Ectodermal cell (in vitro differentiated cells): ENCODE measurements at regions not wholly inside any gene's neighbourhood (a gene's known extent, or its start where the extent isn't known, plus 50 kb on each side); places are given as distances from the start of the nearest gene placed in this dataset.

Source experiments
- H3K27ac ChIP-seq: 2 replicates; pipeline ENCODE4 v1.7.0; 2013; ENCODE audit warnings: mild to moderate bottlenecking, low read depth, low read length; ENCODE audit not compliant: insufficient read depth, poor library complexity, severe bottlenecking
- H3K27me3 ChIP-seq: 2 replicates; pipeline ENCODE4 v1.7.0; 2013; ENCODE audit warnings: mild to moderate bottlenecking, low read length; ENCODE audit not compliant: insufficient read depth, control insufficient read depth, poor library complexity, severe bottlenecking
- H3K36me3 ChIP-seq: one replicate; pipeline ENCODE4 v1.7.0; 2013; ENCODE audit warnings: low read length; ENCODE audit not compliant: control insufficient read depth, insufficient read depth
- H3K4me1 ChIP-seq: one replicate; pipeline ENCODE4 v1.7.0; 2013; ENCODE audit warnings: low read length; ENCODE audit not compliant: control insufficient read depth, insufficient read depth
- H3K4me3 ChIP-seq: 2 replicates; pipeline ENCODE4 v1.7.0; 2013; ENCODE audit warnings: low read depth, low read length, control low read depth; ENCODE audit not compliant: insufficient read depth
- H3K9me3 ChIP-seq: 2 replicates; pipeline ENCODE4 v1.7.0; 2013; ENCODE audit warnings: mild to moderate bottlenecking, low read length, moderate library complexity; ENCODE audit not compliant: control insufficient read depth
- whole genome bisulfite sequencing, 2 experiments: methylation state at CpG; one replicate each; pipeline ENCODE4 v1.1.7; 2013; ENCODE audit warnings: missing lambda C conversion rate in 2 of 2; 5-methylcytosine and 5-hydroxymethylcytosine counted together

DNA sequence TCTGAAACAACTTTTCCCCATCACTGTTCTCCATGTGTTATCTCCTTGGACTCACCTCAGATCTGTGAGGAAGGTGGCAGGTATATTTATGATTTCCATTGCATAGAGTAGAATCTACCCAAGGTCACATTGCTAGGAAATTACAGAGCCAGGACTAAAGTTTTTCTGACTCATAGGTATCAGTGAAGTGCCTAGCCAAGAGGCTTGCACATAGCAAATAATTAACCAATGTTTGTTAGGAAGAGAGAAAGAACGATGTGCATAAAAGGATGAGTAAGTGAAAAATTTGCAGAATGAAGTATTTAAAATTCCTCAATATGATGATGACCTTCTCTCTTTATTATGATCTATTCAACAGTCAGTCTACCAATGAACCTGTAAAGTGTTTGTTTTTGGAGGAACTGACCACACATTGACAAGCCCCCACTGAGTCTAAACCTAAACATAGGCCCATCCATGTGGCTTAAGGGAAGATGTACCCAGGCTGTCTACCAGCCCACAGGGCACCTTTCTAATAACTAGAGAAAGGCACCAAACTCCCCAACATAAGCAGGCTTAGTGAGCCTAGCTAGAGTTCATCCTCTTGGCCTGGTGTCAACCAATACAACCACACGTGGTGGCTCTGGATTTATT is 252.9 kb upstream of the ZMIZ1 start:
- Histone ChIP-seq H3K27ac (no peak overlapping the region), H3K4me1 (no peaks in the 10 kb centered on the region), H3K9me3 (no peaks in the 10 kb centered on the region), H3K27me3 (no peaks in the 10 kb centered on the region), H3K4me3 (no peak overlapping the region), H3K36me3 (no peaks in the 10 kb centered on the region)
- 93 to 94% methylated on average over 1 to 2 of the region's 2 CpGs for WGBS, 2 experiments

DNA sequence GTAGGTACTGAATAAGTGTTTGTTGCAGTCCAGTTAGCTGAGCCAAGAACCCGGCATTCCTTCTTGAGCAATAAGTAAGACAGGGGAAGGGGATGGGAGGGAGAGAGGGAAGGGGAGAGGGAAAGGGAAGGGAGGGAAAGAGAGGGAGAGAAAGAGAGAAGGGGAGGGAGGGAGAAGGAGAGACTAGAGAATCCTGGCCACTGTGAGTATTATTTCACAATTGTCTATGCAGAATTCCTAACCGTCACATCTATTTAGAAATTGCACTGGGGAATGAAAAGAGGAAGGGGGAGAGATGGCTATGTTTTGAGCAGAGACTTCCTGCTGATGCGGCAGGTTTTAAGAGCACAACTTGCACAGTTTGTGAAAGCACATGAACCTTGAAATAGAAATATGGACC is 251.4 kb upstream of the ZMIZ1 start:
- H3K4me3 ChIP-seq = no peak overlapping the region
- no peaks in the 10 kb centered on the region for H3K27me3 ChIP-seq
- WGBS, 2 experiments = 64 to 73% methylated on average over 3 of the region's 3 CpGs
- H3K4me1 ChIP-seq = no peaks in the 10 kb centered on the region
- no peak overlapping the region for H3K27ac ChIP-seq
- H3K9me3 ChIP-seq = no peaks in the 10 kb centered on the region
- no peaks in the 10 kb centered on the region for H3K36me3 ChIP-seq

DNA sequence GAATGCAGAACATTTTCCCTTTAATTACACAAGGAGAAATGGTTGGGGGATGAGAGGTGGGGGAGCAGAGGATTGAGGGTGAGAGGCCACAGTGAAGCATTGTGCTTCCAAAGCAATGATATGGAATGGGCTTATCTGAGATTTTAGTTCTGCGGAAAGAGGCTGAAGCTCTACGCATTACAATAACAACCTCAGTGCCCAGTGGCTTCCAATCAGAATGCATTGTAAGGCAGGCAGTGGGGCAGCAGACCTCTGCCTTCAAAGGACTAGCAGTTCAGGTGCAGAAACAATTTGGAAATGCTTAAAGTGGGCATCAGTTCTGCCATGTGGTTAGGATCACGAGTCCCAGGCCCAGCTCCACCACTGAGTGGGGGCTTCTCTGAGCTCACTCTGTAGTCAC is 251.0 kb upstream of the ZMIZ1 start:
- 51 to 57% methylated on average over 3 of the region's 3 CpGs for whole genome bisulfite sequencing, 2 experiments
- H3K36me3 ChIP-seq = no peaks in the 10 kb centered on the region
- no peaks in the 10 kb centered on the region for H3K27me3 ChIP-seq
- no peak overlapping the region for H3K4me3 ChIP-seq
- no peaks in the 10 kb centered on the region for H3K4me1 ChIP-seq
- H3K9me3 ChIP-seq = no peaks in the 10 kb centered on the region
- H3K27ac ChIP-seq = no peak overlapping the region

DNA sequence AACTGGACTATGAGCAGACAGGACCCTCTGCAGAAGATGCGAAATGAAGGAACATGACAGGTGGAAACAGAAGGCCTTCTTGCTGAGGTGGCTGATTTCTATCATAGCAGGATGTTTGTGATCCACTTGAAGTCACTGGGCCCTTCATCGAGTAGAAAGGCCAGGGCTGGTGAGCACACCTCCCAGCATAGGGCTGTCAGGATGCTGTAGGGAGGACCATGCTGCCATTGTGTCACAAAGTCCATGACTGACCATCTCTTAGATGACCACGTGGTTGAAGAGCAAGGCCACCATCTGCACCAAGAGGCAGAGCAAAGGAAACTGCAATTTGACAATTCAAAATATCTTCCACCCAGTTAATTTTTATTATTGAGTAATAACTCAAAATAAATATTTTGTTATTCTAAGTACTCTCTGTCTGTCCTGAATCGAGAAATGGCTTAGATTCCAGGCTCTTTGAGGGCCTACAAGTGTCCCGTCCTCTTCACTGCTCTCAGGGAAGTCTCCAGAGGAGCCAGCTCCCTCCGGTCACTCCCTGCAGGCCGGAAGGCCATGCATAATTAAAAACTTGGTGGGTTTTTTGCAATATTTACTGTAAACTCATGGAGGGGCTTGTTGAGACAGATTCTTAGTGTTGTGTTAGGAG is 249.3 kb upstream of the ZMIZ1 start:
- Histone ChIP-seq H3K4me3 (no peak overlapping the region), H3K4me1 (no peaks in the 10 kb centered on the region), H3K36me3 (no peaks in the 10 kb centered on the region), H3K27me3 (no peaks in the 10 kb centered on the region), H3K9me3 (no peaks in the 10 kb centered on the region), H3K27ac (no peak overlapping the region)
- 94 to 97% methylated on average over 7 of the region's 7 CpGs for WGBS, 2 experiments

DNA sequence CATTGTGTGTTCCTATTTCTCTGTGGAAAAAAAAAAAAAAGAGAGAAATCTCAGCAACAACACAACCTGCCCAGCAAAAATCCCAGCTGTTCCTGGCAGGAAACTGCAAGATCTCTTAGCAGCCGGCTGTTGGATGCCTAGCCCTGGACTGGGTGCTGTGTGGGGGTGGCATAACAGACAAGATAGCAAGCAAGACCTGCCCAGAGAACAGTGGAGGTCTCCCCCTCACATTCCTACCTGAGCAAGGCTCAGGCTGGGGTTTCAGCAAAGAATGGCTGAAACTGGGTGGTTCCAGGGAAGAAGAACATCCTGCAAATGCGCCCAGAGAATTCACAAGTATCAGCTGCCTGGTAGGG is 248.8 kb upstream of the ZMIZ1 start:
- Histone ChIP-seq H3K27ac (no peak overlapping the region), H3K36me3 (no peaks in the 10 kb centered on the region), H3K4me3 (no peak overlapping the region), H3K27me3 (no peaks in the 10 kb centered on the region), H3K4me1 (no peaks in the 10 kb centered on the region), H3K9me3 (no peaks in the 10 kb centered on the region)
- WGBS, 2 experiments = 85 to 87% methylated on average over 2 of the region's 2 CpGs

DNA sequence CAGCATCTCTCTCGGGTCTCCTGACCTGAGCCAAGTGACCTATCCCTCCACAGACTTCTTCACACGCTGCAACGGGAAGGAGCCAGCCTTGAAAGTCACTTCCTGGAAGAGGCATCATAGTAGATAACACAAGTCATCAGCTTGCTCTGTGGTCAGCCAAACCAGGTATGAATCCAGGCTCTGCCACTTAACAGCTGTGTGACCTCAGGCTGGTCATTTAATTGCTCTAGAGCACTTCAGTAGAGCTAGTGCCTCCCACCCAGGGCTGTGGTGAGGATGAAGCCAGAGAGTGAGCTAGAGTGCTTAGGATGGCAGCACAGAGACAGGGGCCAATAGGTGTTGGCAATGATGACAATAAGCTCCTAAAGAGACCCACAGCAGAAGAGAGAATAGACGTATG is 247.7 kb upstream of the ZMIZ1 start:
- H3K27ac ChIP-seq = no peak overlapping the region
- WGBS, 2 experiments = 90 to 92% methylated on average over 4 of the region's 4 CpGs
- no peaks in the 10 kb centered on the region for H3K4me1 ChIP-seq
- no peaks in the 10 kb centered on the region for H3K9me3 ChIP-seq
- no peaks in the 10 kb centered on the region for H3K36me3 ChIP-seq
- H3K27me3 ChIP-seq = no peaks in the 10 kb centered on the region
- H3K4me3 ChIP-seq = no peak overlapping the region

DNA sequence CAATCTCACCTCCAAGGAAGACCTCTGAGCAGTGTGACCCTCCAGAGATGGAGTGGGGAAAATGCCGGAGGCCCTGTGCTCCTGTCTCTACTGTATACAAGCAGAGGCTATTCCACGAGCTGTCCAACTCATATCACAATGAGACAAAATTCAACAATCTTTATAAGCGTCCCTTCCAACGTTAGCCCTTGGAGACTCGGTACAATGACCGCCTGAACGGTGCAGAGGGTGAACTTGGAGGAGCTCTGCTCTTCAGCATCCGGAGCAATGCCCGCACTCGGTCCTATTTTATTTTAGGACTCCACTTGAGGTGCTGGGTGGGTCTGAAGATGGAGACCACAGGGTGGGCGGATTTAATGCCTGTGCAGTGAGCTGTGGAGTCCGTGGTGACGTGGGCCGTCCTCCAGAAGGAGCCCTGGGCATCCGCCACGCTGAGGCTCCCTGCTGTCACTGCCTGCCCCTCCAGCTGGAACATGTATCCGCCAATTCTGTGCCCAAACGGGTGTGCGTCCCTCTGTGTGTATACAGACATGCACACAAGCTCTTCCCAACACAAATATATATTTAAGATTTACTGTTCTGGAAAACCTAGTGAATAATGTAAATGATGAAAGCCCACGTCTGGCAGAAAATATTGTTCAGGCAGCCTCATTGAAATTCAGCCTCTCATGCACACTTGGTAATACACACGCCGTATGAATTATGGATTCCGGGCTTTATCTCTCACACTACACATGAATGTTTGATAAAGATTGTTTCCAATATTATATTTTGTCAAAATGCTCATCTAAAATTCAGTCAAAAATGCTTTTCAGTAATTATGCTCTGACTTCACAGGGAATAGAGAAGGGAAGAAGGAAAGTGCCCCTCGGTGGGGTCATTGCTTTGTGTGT is 239.9 kb upstream of the ZMIZ1 start:
- no peak overlapping the region for H3K27ac ChIP-seq
- WGBS, 2 experiments = 94 to 95% methylated on average over 21 to 24 of the region's 24 CpGs
- H3K4me1 ChIP-seq = peaks cover 6% of the 10 kb centered on the region
- no peaks in the 10 kb centered on the region for H3K36me3 ChIP-seq
- H3K9me3 ChIP-seq = no peaks in the 10 kb centered on the region
- no peaks in the 10 kb centered on the region for H3K27me3 ChIP-seq
- H3K4me3 ChIP-seq = no peak overlapping the region

DNA sequence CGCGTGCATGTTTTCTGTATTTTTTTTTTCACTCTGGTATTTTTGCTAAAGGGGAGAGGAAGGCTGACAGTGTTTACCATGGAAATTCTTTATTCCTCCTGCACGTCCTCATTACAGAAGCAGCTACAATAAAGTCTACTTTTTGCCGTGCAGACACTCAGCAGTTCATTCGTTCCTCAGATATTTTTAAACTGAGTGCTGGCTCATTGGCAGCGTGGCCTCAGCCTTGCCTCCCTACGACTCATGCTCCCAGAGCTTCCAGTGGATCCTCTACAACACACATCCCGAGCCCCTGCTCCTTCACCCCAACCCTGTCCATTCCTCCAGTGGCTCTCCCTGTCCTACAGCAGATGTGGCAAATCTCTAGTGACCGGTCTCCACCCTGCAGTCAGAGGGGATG is 239.2 kb upstream of the ZMIZ1 start:
- Histone ChIP-seq H3K4me3 (no peak overlapping the region), H3K9me3 (no peaks in the 10 kb centered on the region), H3K36me3 (no peaks in the 10 kb centered on the region), H3K27me3 (no peaks in the 10 kb centered on the region), H3K4me1 (peaks cover 6% of the 10 kb centered on the region), H3K27ac (no peak overlapping the region)
- WGBS, 2 experiments = 84 to 86% methylated on average over 9 of the region's 9 CpGs

DNA sequence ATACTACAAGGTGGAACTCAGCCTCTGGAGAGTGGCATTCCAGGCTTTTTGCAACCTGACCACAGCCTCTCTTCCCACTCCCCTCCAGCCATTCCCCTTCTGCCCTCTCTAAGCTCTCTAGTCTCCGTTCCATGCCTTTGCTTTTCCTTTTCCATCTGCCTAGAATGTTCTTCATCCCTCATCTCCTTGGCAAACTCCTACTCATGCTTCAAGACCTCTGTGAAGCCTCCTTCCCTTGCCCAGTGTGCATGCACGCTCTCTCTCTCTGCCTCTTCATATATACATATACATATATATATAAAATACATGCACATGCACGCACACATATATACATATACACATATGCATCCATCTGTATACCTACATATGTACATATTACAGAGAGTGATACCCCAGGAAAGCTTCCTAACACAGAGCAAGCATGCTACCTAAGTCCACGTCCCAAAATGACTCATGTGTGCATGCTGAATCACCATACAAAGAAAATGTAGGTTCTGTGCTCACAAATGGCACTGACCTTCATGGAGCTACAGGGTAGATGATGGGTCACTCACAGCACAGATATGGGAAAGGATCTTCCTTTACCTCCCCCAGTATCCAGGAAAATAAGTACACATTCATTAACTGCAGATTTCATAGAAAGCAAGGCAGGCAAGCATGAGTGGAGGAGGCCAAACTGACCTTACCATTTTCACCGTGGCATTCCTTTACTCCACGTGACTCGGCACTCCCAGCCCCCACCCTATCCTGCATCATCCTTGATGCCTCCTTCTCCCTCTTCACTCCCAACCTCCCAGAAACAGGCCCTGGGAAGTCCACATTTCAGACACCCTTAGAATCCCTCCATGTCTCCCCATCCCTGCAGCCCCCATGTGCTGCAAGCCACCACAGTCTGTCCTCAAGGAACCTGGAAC is 238.4 kb upstream of the ZMIZ1 start:
- 65% methylated on average over 7 of the region's 7 CpGs for WGBS, 2 experiments

More for the DNA sequence above, 238.4 kb upstream of the ZMIZ1 start:
- Histone ChIP-seq H3K4me1 (peaks cover 6% of the 10 kb centered on the region), H3K36me3 (no peaks in the 10 kb centered on the region), H3K27ac (no peak overlapping the region), H3K4me3 (no peak overlapping the region), H3K27me3 (no peaks in the 10 kb centered on the region), H3K9me3 (no peaks in the 10 kb centered on the region)
